Adipocyte (in vitro differentiated cells): ENCODE measurements at regions not wholly inside any gene's neighbourhood (a gene's known extent, or its start where the extent isn't known, plus 50 kb on each side); places are given as distances from the start of the nearest gene placed in this dataset.
A peak's percentile ranks its signal among the peaks of the same experiment; 100 is the strongest.
"Not testable (repeated sequence)": the region's sequence is repeated elsewhere in the genome, so short reads cannot be mapped to it uniquely, and the experiment has no call there.

Source experiments
- DNase-seq: peaks from one replicate; pipeline ENCODE4 v3.0.0-alpha.2; 2015; ENCODE audit warnings: low read depth
- H3K27me3 ChIP-seq: replicated peaks from 2 replicates; pipeline ENCODE4 v1.7.0; 2013; ENCODE audit warnings: mild to moderate bottlenecking, low read length, moderate library complexity; ENCODE audit not compliant: control insufficient read depth, insufficient read depth
- H3K36me3 ChIP-seq: 2 replicates; pipeline ENCODE4 v1.7.0; 2013; ENCODE audit warnings: low read length, mild to moderate bottlenecking, moderate library complexity; ENCODE audit not compliant: control insufficient read depth, insufficient read depth, severe bottlenecking
- H3K4me1 ChIP-seq: 2 replicates; pipeline ENCODE4 v1.7.0; 2013; ENCODE audit warnings: mild to moderate bottlenecking, low read length, moderate library complexity; ENCODE audit not compliant: control insufficient read depth, insufficient read depth
- H3K4me3 ChIP-seq: 2 replicates; pipeline ENCODE4 v1.7.0; 2013; ENCODE audit warnings: mild to moderate bottlenecking, low read length, moderate library complexity
- H3K9ac ChIP-seq: 2 replicates; pipeline ENCODE4 v1.7.0; 2013; ENCODE audit warnings: mild to moderate bottlenecking, low read length, moderate library complexity
- H3K9me3 ChIP-seq: 2 replicates; pipeline ENCODE4 v1.7.0; 2013; ENCODE audit warnings: mild to moderate bottlenecking, low read length, moderate library complexity; ENCODE audit not compliant: control insufficient read depth

DNA sequence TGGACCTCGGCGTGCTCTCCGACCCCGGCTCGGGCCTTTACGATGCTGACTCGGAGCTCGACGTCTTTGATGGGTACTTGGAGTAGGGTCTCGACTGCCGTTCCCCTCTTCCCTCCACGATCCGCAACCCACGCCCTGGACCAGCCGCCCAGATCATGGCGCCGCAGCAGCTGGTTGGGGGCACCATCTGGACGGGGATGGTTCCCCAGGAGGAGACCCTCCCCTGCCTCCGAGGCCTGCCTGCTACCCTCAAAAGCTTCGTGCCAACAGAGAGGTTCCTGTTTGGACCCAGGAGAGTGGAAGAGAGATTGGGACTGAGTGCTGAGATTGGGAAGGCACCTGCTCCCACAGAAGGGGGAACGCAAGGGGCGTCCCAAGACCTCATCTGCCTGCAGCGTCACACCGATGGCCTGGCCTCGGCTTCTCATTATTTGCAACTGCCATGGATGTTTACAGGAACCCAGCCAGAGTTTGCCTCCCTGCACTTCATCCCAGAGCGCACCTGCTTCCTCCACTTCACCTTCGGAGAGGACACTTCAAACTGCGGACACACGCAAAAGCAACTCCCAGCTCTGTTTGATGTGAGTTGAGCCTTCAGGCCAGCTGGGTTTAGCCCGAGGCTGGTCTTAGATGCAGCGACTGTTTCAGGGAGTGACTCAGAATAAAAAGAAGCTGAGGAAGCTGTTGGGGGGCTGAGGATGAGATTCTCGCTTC is 58.9 kb downstream of the GOLGA6L7 start:
- peak overlapping the region; percentile 61 for H3K4me3 ChIP-seq
- not testable (repeated sequence) for DNase-seq, H3K27me3 ChIP-seq

DNA sequence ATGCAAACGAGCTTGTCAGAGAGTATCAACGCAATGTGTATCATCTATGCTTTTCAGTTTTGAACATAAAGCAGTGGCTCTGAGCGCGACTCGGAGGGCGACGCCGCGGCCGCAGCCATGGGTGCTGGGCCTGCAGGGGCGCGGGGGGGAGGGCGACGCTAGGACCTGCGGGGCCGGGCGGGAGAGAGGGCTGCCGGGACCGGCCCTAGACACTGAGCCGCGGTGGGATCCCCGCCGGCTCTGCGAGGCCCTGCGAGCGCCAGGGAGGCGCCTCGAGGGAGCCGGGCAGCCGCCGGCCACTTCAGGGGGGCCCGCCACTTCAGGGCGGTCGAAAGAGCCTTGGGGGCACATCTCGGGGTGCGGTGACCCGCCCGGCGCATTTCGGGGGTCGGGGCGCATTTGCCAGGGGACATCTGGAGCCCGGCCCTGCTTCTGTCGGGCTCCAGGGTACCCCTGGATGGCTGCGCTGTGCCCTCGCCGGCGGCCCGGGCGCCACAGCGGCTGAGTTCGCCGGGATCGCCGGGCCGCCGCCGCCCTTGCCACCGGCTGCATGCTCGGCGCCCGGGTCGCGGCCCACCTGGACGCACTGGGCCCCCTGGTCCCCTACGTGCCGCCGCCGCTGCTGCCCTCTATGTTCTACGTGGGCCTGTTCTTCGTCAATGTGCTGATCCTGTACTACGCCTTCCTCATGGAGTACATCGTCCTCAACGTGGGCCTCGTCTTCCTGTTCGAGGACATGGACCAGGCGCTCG is 59.6 kb downstream of the GOLGA6L7 start:
- DNase-seq, H3K9me3 ChIP-seq, H3K4me3 ChIP-seq, H3K9ac ChIP-seq, H3K27me3 ChIP-seq, H3K36me3 ChIP-seq: not testable (repeated sequence)
- peaks cover 13% of the 10 kb centered on the region for H3K4me1 ChIP-seq

More for the DNA sequence above, 58.9 kb downstream of the GOLGA6L7 start:
- peaks cover 13% of the 10 kb centered on the region for H3K4me1 ChIP-seq
- H3K9me3 ChIP-seq, H3K36me3 ChIP-seq, H3K9ac ChIP-seq: not testable (repeated sequence)

DNA sequence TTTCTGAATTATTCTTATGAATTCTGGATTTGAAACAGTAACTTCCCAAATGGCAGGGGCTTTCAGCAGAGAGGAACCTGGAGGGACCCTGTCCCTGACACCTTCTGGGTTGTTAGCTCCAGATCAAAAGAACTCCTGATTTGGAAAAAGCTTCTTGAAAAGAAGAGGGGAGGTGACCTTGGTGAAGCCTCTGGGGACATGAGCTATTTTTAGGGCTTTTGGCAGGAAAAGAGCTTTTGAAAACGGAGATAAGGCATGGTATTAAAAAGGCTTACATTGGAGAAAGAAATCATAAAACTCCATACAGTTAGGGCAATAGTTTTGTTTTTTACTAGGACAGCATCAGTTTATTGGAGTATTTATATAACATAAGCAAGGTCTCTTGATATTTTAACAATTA is 60.3 kb downstream of the GOLGA6L7 start:
- H3K9me3 ChIP-seq, DNase-seq, H3K4me3 ChIP-seq, H3K36me3 ChIP-seq, H3K9ac ChIP-seq, H3K27me3 ChIP-seq: not testable (repeated sequence)
- peaks cover 13% of the 10 kb centered on the region for H3K4me1 ChIP-seq

DNA sequence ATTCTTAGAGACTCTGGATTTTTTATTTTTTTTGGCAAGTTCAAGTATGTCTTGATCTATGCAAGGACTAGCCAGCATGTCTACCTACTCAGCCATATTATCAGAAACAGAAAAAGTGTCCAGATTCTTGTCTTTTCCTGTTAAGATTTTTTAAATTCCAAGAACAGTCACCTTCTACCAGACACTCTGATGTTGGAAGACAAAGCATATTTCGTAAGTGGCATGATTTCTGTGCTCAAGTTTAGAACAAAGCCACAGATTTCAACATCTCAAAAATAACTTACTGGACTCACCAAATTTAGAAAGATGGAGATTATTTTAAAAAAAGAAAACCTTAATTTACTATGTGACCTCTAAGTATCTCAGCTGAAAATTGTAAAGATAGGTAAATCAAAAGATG is 61.9 kb downstream of the GOLGA6L7 start:
- no peaks in the 10 kb centered on the region for H3K9me3 ChIP-seq
- peak; percentile 74 for DNase-seq

DNA sequence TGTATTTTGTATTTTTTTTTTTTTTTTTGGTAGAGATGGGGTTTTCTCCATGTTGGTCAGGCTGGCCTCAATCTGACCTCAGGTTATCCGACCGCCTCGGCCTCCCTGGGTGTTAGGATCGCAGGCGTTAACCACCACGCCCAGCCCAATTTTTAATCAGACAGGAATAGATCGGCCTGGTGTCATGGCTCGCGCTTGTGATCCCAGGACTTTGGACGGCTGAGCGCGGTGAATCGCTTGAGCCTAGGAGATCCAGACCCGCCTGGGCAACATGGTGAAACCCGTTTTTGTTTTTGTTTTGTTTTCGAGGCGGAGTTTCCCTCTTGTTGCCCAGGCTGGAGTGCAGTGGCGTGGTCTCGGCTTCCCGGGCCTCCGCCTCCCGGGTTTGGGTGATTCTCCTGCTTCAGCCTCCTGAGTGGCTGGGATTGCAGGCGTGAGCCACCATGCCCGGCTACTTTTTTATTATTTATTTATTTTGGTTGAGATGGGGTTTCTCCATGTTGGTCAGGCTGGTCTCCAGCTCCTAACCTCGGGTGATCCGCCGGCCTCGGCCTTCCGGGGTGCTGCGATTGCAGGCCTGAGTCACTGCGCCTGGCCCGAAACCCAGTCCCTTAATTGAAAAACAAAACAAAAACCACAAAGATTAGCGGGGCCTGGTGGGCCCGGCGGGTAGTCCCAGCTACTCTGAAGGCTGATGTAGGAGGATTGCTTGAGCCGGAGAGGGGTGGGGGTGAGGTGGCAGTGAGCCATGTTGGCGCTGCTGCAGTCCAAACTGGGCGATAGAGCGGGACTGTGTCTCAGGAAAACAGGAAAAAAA is 63.9 kb downstream of the GOLGA6L7 start:
- H3K4me1 ChIP-seq, result peaks cover 13% of the 10 kb centered on the region
- not testable (repeated sequence) for H3K9me3 ChIP-seq, H3K9ac ChIP-seq, H3K4me3 ChIP-seq, DNase-seq, H3K36me3 ChIP-seq, H3K27me3 ChIP-seq

More for the DNA sequence above, 61.9 kb downstream of the GOLGA6L7 start:
- H3K9ac ChIP-seq, result no peak overlapping the region
- H3K4me1 ChIP-seq, result peaks cover 13% of the 10 kb centered on the region
- H3K27me3 ChIP-seq, result no peaks in the 10 kb centered on the region
- H3K4me3 ChIP-seq, result no peak overlapping the region
- no peaks in the 10 kb centered on the region for H3K36me3 ChIP-seq

DNA sequence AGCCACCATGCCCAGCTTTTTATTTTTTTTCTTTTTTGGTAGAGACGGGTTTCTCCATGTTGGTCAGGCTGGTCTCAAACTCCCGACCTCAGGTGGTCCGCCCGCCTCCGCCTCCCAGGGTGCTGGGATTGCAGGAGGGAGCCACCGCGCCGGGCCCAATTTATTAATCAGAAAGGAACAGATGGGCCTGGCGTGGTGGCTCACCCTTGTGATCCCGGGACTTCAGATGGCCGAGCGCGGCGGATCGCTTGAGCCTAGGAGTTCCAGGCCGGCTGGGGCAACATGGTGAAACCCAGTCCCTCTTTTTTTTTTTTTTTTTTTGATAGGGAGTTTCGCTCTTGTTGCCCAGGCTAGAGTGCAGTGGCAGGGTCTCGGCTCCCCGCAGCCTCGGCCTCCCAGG is 64.6 kb downstream of the GOLGA6L7 start:
- DNase-seq, result no peak
- Histone ChIP-seq H3K9me3 (no peaks in the 10 kb centered on the region), H3K9ac (no peak overlapping the region)

DNA sequence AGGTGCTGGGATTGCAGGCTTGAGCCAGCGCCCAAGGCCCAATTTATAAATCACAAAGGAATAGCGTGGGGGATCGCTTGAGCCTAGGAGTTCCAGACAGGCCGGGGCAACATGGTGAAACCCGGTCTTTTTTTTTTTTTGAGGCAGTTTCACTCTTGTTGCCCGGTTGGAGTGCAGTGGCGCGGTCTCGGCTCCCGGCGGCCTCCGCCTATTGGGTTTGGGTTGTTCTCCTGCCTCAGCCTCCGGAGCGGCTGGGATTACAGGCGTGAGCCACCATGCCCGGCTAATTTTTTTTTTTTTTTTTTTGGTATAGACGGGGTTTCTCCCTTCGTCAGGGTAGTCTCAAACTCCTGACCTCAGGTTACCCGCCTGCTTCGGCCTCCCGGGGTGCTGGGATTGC is 65.0 kb downstream of the GOLGA6L7 start:
- Histone ChIP-seq H3K27me3 (no peaks in the 10 kb centered on the region), H3K4me3 (no peak overlapping the region), H3K36me3 (no peaks in the 10 kb centered on the region), H3K9ac (no peak overlapping the region), H3K4me1 (peaks cover 13% of the 10 kb centered on the region), H3K9me3 (no peaks in the 10 kb centered on the region)
- DNase-seq, result no peak

More for the DNA sequence above, 64.6 kb downstream of the GOLGA6L7 start:
- no peaks in the 10 kb centered on the region for H3K27me3 ChIP-seq
- H3K4me1 ChIP-seq, result peaks cover 13% of the 10 kb centered on the region
- H3K4me3 ChIP-seq, result no peak overlapping the region
- H3K36me3 ChIP-seq, result no peaks in the 10 kb centered on the region

DNA sequence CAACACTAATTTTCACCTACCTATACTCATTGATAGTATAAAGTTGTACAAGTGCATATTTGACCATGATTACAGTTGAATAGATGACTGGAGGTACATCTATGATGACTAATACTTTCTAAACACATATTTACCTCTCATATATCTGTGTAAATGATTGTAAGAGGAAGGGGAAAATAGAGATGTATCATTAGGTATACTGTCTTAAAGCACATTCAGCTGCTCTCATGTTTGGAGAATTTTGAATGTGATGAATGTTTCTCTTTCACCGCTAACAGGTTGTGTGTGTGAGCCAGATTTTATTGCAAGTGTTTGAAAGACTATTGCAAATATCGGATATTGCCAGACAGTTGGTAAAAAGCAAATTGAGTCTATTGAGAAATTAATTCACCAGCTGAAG is 66.2 kb upstream of the GOLGA8M start:
- not testable (repeated sequence) for H3K36me3 ChIP-seq, H3K27me3 ChIP-seq, DNase-seq, H3K4me1 ChIP-seq, H3K9me3 ChIP-seq, H3K9ac ChIP-seq, H3K4me3 ChIP-seq

DNA sequence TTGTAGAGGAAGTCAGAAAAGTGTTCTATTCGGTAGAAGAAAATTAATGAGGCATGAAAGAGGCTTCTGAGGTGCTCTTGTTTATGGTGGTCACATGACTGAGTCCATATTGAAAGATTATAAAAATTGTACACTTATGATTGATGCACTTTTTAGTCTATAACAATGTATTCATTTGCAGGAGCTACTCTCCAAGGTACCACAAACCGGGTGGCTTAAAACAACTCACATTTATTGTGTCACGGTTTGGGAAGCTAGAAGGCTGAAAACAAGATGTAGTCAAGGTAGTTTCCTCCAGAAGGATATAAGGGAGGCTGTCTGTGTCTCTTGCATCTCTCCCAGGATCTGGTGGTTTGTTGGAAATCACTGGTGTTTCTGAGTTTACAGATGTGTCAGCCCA is 60.6 kb upstream of the GOLGA8M start:
- not testable (repeated sequence) for H3K4me3 ChIP-seq, DNase-seq, H3K9me3 ChIP-seq, H3K4me1 ChIP-seq, H3K27me3 ChIP-seq, H3K9ac ChIP-seq, H3K36me3 ChIP-seq
